Prostate gland (tissue), 2 donors: ENCODE measurements at regions not wholly inside any gene's neighbourhood (a gene's known extent, or its start where the extent isn't known, plus 50 kb on each side); places are given as distances from the start of the nearest gene placed in this dataset.

Experiments
- POLR2AphosphoS5 ChIP-seq: sonication (generic); formaldehyde crosslinking; IDR thresholded peaks from one replicate; pipeline ENCODE4 v1.6.1; 2017; ENCODE audit warnings: antibody characterized with exemption
- TF ChIP-seq, protein P1 (sequence below), 4 experiments: fragments of 200-600 bp in 2 of 4; fragments of 450-650 bp in 2 of 4; sonication (generic) in 2 of 4; IDR thresholded peaks; 1 replicate in 3 of 4; 2 replicates in 1 of 4; pipeline ENCODE4 v1.5.1; 2016 to 2019; ENCODE audit warnings: antibody characterized with exemption in 4 of 4, mild to moderate bottlenecking in 2 of 4, moderate library complexity in 2 of 4

DNA sequence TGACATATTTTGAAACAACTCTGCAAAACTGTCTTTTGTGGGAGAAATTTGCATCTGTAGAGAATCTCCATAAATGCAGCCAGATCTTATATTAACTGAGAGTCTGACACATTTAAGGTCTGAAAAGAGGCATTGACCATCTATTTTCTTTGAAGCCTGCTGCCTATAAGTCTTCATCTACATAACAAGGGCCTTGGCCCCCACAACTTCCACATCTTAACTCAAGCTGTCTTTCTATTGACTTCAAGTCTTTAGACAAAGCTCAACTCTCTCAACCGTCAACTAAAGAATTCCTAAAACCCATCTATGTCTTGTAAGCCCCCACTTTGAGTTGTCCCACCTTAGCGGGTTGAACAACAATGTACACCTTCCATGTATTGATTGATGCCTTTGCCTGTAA, 72.4 kb upstream of the ADCY1 start:
- TF ChIP-seq, protein P1, sequence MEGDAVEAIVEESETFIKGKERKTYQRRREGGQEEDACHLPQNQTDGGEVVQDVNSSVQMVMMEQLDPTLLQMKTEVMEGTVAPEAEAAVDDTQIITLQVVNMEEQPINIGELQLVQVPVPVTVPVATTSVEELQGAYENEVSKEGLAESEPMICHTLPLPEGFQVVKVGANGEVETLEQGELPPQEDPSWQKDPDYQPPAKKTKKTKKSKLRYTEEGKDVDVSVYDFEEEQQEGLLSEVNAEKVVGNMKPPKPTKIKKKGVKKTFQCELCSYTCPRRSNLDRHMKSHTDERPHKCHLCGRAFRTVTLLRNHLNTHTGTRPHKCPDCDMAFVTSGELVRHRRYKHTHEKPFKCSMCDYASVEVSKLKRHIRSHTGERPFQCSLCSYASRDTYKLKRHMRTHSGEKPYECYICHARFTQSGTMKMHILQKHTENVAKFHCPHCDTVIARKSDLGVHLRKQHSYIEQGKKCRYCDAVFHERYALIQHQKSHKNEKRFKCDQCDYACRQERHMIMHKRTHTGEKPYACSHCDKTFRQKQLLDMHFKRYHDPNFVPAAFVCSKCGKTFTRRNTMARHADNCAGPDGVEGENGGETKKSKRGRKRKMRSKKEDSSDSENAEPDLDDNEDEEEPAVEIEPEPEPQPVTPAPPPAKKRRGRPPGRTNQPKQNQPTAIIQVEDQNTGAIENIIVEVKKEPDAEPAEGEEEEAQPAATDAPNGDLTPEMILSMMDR (IDR thresholded peaks at IDR 0.05), result no peak
- no peak for TF ChIP-seq POLR2AphosphoS5
